Effector memory CD8-positive, alpha-beta T cell (primary cell): ENCODE measurements at regions not wholly inside any gene's neighbourhood (a gene's known extent, or its start where the extent isn't known, plus 50 kb on each side); places are given as distances from the start of the nearest gene placed in this dataset.

Source experiments
- ATAC-seq: fragments of 150-1000 bp; cut with Tn5 transposase; replicated peaks from 2 replicates; pipeline ENCODE4 v1.10.0; 2021; ENCODE audit warnings: mild to moderate bottlenecking, moderate library complexity
- DNase-seq, 3 experiments: peaks; one replicate each; pipeline ENCODE4 v3.0.0; 2021
- H3K27ac Mint-ChIP-seq, 2 donors: one replicate each; pipeline ENCODE4 v1.8.0; 2022; ENCODE audit warnings: mild to moderate bottlenecking in 2 of 2, mixed read lengths in 2 of 2, moderate library complexity in 2 of 2
- H3K27me3 Mint-ChIP-seq, 2 donors: one replicate each; pipeline ENCODE4 v1.8.0; 2022; ENCODE audit warnings: mixed read lengths in 2 of 2
- H3K36me3 Mint-ChIP-seq: one replicate; pipeline ENCODE4 v1.8.0; 2022; ENCODE audit warnings: mild to moderate bottlenecking, moderate library complexity, mixed read lengths; ENCODE audit not compliant: insufficient read depth
- H3K4me1 Mint-ChIP-seq, 2 donors: one replicate each; pipeline ENCODE4 v1.8.0; 2022; ENCODE audit warnings: low read depth in 2 of 2, mixed read lengths in 2 of 2
- H3K4me3 Mint-ChIP-seq, 2 donors: one replicate each; pipeline ENCODE4 v1.8.0; 2022; ENCODE audit warnings: mild to moderate bottlenecking in 2 of 2, mixed read lengths in 2 of 2, moderate library complexity in 2 of 2
- H3K9me3 Mint-ChIP-seq, 2 donors: one replicate each; pipeline ENCODE4 v1.8.0; 2022; ENCODE audit warnings: mixed read lengths in 2 of 2

DNA sequence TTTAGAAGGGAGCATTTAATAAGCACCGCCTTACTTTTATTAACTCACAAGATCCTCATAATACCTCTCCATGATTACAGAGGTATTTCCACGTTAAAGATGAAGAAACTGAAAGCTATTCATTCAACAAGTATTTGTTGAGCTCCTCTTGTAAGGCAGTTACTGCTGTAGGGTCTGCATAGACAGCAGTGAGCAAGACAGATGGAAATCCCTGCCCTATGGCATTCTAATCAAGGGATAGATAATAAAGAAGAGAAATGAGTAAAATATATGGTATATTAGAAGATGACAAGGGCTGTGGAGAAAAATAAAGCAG lies 77.8 kb upstream of the CTNNBL1 start:
- H3K4me1 Mint-ChIP-seq, result no peaks in the 10 kb centered on the region
- peaks cover 59 to 60% of the 10 kb centered on the region in 2 donors for H3K27me3 Mint-ChIP-seq
- H3K9me3 Mint-ChIP-seq, result no peaks in the 10 kb centered on the region
- DNase-seq (no peak), ATAC-seq (no peak)
- no peak overlapping the region for H3K4me3 Mint-ChIP-seq
- H3K36me3 Mint-ChIP-seq, result no peaks in the 10 kb centered on the region
- no peak overlapping the region for H3K27ac Mint-ChIP-seq

DNA sequence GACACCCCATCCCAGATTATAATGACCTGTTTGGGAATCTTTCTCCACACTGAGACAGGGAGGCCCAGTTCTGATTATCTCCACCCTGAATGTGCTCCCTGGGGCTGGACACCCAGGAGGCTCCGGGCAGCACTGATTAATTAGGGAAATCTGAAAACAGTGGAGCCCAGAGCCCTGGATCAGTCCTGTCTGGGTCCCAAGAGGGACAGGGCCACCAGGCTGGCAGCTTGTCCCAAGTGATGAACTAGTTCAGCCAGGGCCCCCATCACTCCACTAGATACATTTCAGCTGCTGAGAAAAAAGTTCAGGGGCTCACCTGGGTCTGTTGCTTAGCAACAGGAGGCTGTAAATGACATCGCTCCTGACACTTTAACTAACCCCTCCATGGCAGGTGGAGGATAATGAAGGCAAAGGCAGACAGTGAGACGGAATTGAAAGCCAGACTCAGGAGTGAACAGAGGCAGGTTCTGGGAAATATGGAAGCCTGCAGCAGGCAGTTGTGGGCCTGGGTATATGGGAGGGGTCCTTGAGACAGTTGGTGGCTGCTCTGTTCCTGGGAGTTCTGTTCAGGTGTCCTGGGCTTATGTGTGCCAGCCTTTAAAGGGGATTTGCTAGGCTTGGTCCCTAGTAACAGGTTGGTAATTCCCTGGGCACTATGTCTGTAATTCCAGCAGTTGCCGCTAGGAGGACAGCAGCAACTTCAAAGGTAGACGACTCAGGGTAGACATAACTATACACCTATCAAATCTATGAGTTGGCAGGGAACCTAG lies 78.3 kb upstream of the CTNNBL1 start:
- ATAC-seq (peak; percentile 54), DNase-seq (peak; percentile 41 to 46 (median 44))
- H3K4me3 Mint-ChIP-seq, result no peak overlapping the region
- peaks cover 59 to 60% of the 10 kb centered on the region in 2 donors for H3K27me3 Mint-ChIP-seq
- no peaks in the 10 kb centered on the region for H3K36me3 Mint-ChIP-seq
- no peak overlapping the region for H3K27ac Mint-ChIP-seq
- H3K9me3 Mint-ChIP-seq, result no peaks in the 10 kb centered on the region
- H3K4me1 Mint-ChIP-seq, result no peaks in the 10 kb centered on the region

DNA sequence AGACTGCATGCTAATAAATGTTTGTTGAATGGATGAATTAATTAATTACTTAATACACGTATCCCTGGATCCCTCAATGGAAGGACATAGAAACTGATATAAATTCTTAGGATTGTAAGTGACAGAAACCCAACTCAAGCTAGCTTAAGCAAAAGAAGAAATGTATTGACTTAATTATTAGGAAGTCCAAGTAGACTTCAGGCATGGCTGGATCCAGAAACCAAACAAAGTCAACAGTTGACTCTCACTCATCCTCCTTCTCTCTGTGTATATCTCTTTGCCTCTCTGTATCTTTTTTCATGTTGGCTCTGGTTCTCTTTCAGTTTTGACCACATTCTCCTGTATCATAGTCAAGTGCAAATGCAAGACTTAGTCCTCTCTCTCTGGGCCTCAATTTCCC lies 82.0 kb upstream of the CTNNBL1 start:
- DNase-seq, result no peak
- Mint-ChIP-seq H3K9me3 (no peaks in the 10 kb centered on the region), H3K4me1 (peaks cover 0 to 2% of the 10 kb centered on the region in 2 donors), H3K27ac (no peak overlapping the region), H3K27me3 (peaks cover 45 to 46% of the 10 kb centered on the region in 2 donors), H3K4me3 (no peak overlapping the region), H3K36me3 (no peaks in the 10 kb centered on the region)
- no peak for ATAC-seq

DNA sequence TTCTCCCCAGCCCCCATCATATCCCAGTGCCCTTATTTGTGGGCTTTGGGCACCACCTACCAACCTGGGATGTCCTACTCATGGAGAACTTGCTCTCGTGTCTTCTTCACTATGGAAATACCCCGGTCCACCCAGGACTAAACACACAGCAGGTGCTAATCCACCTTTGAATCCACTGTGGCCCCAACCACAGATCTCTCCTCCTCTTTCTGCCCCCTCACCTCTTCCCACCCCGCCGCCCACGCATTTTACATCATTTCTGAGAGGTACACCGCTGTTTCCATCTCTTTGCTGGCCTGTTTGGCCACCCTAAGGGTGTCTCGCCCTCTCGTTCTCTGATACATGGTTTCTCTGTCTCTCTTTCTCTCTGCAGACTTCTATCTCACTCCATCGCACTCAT lies 82.5 kb upstream of the CTNNBL1 start:
- no peak for DNase-seq
- Mint-ChIP-seq H3K4me1 (peaks cover 0 to 2% of the 10 kb centered on the region in 2 donors), H3K27ac (no peak overlapping the region), H3K27me3 (peaks cover 41 to 43% of the 10 kb centered on the region in 2 donors), H3K36me3 (no peaks in the 10 kb centered on the region), H3K4me3 (no peak overlapping the region), H3K9me3 (no peaks in the 10 kb centered on the region)
- ATAC-seq, result no peak

DNA sequence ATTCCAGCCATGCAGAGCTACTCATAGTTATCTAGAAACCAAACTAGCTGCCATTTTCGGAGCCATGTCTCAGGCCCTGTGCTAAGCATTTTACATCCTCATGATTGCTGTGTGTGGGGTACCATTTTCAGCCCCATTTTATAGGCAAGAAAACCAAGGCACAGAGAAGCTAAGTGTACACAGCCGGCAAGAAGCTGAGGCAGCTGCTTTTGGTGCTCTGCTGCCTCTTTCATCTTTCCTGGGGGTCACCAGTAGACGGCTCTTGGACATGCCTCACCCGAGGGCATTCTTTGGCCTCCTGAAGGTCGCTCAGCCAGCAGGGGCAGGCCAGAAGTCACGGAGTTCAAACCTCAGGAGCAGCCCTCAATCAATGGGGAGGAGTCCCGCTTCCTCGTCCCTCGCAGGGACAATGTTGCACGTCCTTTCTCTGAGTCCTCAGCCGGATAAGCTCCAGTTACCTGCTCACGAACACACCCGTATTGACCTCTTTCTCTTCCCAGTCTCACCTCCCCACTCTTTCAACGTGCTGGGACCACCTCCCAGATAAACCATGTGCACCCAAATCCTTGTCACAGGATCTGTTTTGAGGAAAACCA lies 82.6 kb upstream of the BLCAP start:
- Mint-ChIP-seq H3K4me1 (peaks cover 0 to 2% of the 10 kb centered on the region in 2 donors), H3K36me3 (peaks cover 3% of the 10 kb centered on the region), H3K9me3 (no peaks in the 10 kb centered on the region), H3K27ac (no peak overlapping the region), H3K27me3 (peaks cover 42% of the 10 kb centered on the region in 2 donors), H3K4me3 (no peak overlapping the region)
- ATAC-seq, result no peak
- DNase-seq, result no peak

DNA sequence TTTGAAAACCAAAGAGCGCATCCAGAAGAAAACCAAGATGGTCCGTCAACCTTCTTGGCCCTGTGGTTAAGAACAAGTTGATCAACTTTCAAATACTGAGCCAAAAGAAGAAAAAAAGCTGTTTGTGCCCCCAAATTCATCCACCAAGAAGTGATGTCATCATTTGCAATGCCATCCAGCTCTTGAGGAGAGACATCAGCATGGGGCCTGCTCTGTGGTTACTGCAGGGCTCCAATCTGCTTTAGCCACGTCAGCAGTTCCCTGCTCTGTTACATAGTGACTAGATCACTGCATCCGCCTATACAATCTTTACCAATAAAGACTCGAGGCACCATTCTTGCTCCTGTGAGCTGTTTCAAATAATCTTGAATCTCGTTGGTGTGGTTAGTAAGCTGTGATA lies 75.0 kb upstream of the BLCAP start:
- Mint-ChIP-seq H3K27ac (no peak overlapping the region), H3K4me3 (no peak overlapping the region), H3K4me1 (no peaks in the 10 kb centered on the region), H3K36me3 (peaks cover 5% of the 10 kb centered on the region), H3K27me3 (peaks cover 40 to 69% of the 10 kb centered on the region in 2 donors), H3K9me3 (no peaks in the 10 kb centered on the region)
- no peak for DNase-seq
- no peak for ATAC-seq

DNA sequence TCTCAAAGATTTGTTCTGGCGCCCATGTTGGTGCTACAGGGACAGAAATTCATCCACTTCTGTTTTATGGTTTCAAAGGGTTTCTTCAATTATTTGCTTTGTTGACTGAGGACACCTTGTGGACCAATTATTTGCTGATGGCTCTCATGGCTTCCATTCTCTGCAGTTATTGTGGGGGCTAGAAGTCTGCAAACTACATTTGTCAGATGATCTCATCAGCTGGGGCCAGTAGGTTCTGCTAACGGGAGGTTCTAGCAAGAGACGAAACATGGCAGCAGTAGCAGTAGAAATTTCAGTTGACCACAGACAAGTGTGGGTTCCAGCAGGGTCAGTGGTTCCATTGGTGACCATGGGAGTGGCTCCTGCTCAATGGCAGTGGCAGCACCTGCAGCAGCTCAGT lies 72.8 kb upstream of the BLCAP start:
- Mint-ChIP-seq H3K4me1 (no peaks in the 10 kb centered on the region), H3K27me3 (peaks cover 47 to 79% of the 10 kb centered on the region in 2 donors), H3K4me3 (no peak overlapping the region), H3K9me3 (no peaks in the 10 kb centered on the region), H3K27ac (no peak overlapping the region), H3K36me3 (peaks cover 2% of the 10 kb centered on the region)
- no peak for DNase-seq
- no peak for ATAC-seq

DNA sequence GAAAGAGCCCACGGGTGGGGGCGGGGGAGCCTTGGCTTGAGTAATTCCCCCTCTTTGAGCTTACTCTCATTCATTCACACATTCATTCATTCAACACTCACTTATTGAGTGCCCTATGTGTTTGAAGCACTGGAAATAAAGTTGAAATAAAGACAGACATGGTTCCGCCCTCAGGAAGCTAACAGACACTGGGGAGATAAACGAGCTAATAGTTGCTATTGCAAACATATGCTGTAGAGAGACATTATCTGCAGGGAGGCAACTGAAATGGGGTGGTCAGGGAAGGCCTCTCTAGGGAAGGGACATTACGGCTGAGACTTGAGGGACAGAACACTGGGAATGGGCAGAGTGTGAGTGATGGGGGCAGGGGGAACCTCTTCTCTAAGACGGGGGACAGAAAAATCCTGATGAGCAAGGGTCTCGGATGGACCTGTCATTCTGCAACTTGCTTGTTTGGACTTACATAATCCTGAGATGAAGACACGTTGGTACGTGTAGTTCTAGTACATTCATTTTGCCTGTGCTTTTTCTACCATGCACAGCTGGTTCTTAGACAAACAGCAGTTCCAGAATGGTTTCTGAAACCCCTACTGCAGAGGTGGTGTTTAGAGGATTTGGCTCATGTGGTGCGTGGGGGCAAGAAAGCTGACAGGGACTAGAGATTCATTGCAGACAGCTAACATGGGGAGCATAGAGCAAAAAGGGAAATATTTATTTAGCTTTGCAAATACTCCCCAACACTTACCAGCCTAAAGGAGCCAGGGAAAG lies 71.1 kb upstream of the BLCAP start:
- H3K27me3 Mint-ChIP-seq, result peaks cover 39 to 74% of the 10 kb centered on the region in 2 donors
- H3K9me3 Mint-ChIP-seq, result no peaks in the 10 kb centered on the region
- no peaks in the 10 kb centered on the region for H3K4me1 Mint-ChIP-seq
- no peak for DNase-seq
- H3K4me3 Mint-ChIP-seq, result no peak overlapping the region
- H3K27ac Mint-ChIP-seq, result no peak overlapping the region
- ATAC-seq, result no peak
- peaks cover 2% of the 10 kb centered on the region for H3K36me3 Mint-ChIP-seq

DNA sequence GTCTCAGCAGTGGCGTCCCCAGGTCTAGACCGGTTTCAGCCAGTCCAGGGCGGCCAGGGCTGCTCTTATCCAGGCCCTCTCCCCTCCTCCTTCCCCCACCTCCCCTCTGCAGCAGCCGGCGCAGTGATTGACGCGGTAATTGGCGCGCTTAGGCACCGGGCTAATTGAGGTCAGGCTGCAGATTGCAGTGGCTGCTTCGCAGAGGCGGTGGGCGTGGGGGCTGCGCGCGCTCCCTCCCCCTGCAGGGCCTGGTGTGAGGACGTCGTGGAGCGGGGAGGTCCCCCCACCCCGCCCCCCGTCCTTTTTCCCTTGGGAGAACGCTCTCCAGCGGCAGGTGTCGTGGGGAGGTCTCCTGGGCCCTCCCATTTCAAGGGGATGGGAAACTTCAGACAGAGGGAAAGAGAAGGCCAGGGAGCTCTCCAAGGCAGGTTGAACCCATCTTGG lies 70.4 kb upstream of the BLCAP start:
- H3K36me3 Mint-ChIP-seq, result peaks cover 2% of the 10 kb centered on the region
- peaks cover 42 to 80% of the 10 kb centered on the region in 2 donors for H3K27me3 Mint-ChIP-seq
- ATAC-seq (no peak), DNase-seq (no peak)
- no peaks in the 10 kb centered on the region for H3K4me1 Mint-ChIP-seq
- H3K4me3 Mint-ChIP-seq, result no peak overlapping the region
- no peaks in the 10 kb centered on the region for H3K9me3 Mint-ChIP-seq
- no peak overlapping the region for H3K27ac Mint-ChIP-seq

DNA sequence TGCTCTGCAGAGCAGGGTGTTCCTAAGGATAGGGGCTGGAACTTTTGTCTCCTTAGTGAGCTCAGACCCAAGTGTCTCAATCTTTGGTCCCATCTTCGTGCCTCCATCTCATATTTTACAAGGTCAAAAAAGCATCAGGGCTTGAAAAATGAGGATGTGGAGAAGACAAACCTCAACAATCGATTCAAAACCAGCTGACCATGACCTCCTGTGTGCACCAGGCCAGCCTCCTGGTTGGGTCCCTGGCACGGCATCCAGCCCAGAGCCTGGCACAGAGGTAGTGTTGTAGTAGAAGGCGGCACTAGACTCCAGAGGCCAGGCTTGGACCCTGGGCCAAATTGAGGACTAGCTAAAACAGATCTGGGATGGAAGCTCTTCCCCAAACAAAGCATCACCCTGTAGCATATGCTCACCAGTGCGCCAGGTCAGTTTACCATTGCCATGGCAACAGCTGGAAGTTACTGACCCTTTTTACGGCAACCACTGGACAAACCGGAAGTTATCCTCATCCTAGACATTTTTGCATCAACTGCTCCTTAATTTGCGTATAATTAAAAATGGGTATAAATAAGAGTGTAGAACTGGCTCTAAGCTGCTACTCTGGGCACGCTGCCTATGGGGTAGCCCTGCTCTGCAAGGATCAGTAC lies 69.3 kb upstream of the BLCAP start:
- H3K9me3 Mint-ChIP-seq, result no peaks in the 10 kb centered on the region
- no peak overlapping the region for H3K4me3 Mint-ChIP-seq
- H3K27me3 Mint-ChIP-seq, result peaks cover 49 to 84% of the 10 kb centered on the region in 2 donors
- no peaks in the 10 kb centered on the region for H3K4me1 Mint-ChIP-seq
- no peaks in the 10 kb centered on the region for H3K36me3 Mint-ChIP-seq
- no peak for DNase-seq
- no peak for ATAC-seq
- no peak overlapping the region for H3K27ac Mint-ChIP-seq

DNA sequence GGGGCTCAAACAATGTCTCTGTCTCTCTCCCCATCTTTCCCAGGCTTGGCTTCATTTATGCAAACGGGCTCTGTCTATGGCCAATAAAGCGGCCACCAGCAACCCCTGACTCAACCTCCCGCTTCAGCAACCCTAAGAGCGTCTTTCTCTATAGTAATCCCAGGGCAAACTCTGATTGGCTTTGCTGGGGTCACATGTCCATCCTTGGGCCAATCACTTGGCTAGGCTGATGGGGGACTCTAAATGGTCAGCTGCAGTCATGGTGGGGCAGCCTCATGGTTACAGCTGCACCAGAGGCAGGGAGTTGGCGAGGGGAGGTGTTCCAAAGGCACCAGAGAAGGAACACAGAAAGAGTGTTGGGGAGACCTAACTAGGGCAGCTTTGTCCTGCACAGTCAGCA lies 68.5 kb upstream of the BLCAP start:
- H3K27me3 Mint-ChIP-seq, result peaks cover 55 to 87% of the 10 kb centered on the region in 2 donors
- H3K27ac Mint-ChIP-seq, result no peak overlapping the region
- H3K9me3 Mint-ChIP-seq, result no peaks in the 10 kb centered on the region
- ATAC-seq (no peak), DNase-seq (no peak)
- no peak overlapping the region for H3K4me3 Mint-ChIP-seq
- H3K4me1 Mint-ChIP-seq, result no peaks in the 10 kb centered on the region
- no peaks in the 10 kb centered on the region for H3K36me3 Mint-ChIP-seq

DNA sequence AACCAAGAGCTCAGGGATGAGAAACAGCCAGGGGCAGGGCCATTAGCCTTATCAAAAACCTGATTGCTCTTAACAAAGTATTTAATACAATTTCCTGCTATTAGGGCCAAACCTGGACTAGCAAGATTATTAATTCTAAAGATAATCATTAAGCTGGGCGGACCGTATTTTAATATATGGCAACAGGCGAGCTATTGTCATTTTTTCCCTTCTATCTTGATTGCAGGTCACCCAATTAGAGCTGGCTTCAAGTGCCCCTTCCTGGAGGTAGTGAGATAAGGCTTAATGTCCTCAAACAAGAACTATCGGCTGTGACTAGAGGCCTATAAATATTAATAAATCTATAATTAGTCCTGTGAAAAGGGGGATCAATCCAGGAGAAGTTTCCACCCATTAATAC lies 66.0 kb upstream of the BLCAP start:
- Mint-ChIP-seq H3K4me3 (no peak overlapping the region), H3K27ac (no peak overlapping the region), H3K36me3 (no peaks in the 10 kb centered on the region), H3K4me1 (no peaks in the 10 kb centered on the region), H3K9me3 (no peaks in the 10 kb centered on the region), H3K27me3 (peaks cover 50 to 86% of the 10 kb centered on the region in 2 donors)
- DNase-seq (no peak), ATAC-seq (no peak)

DNA sequence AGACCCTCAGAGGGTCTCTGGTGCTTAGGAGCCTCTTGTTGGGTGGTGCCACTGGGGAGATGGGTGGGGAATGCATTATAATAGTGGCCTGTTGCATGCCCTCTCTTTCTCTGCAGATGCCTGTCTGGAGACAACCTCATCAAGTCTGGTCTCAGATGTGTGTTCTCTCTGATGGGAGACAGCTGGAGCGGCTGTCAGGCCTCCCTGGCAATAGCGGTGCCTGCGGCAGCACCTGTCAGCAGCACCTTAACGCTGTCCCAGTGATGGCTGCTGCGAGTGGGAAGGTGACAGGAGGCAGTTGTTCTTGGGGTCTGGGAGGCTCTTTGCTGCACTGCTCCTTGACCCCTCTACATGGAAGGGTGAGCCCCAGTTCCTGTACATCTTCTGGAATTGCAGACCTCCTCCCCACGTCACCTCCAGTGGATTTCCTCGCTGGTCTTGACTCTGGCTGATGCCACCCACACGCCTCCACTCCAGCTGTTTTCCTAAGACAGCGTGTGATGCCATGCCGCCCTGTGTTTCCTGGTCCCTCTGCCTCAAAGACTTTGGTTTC lies 63.3 kb upstream of the BLCAP start:
- no peak for DNase-seq
- H3K4me3 Mint-ChIP-seq, result no peak overlapping the region
- no peak overlapping the region for H3K27ac Mint-ChIP-seq
- H3K9me3 Mint-ChIP-seq, result peaks cover 0 to 1% of the 10 kb centered on the region in 2 donors
- ATAC-seq, result no peak
- H3K27me3 Mint-ChIP-seq, result peaks cover 37 to 71% of the 10 kb centered on the region in 2 donors
- H3K36me3 Mint-ChIP-seq, result no peaks in the 10 kb centered on the region
- no peaks in the 10 kb centered on the region for H3K4me1 Mint-ChIP-seq
